DMS153 (cell line): ENCODE measurements at regions not wholly inside any gene's neighbourhood (a gene's known extent, or its start where the extent isn't known, plus 50 kb on each side); places are given as distances from the start of the nearest gene placed in this dataset.
"Not testable (repeated sequence)": the region's sequence is repeated elsewhere in the genome, so short reads cannot be mapped to it uniquely, and the experiment has no call there.

Experiments used
- DNase-seq: peaks from one replicate; lab custom pipeline; 2025; lab: John Stamatoyannopoulos, UW

DNA sequence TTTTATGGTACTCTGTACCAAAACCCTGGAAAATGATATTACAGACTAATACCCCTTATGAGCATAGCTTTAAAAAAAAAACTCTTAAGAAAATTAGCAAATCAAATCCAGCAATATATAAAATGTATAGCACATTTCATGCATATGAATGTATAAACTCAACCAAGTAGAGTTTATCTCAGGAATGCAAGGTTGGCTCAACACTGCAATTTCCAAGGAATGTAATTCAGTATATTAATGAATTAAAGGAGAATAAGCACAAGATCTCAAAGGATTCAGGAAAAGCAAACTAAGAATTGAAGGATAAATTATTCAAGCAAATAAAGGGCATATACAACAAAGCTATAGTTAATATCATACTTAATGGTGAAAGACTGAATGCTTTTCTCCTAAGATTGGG is 61.9 kb upstream of the RPL38 start:
- DNase-seq = no peak

DNA sequence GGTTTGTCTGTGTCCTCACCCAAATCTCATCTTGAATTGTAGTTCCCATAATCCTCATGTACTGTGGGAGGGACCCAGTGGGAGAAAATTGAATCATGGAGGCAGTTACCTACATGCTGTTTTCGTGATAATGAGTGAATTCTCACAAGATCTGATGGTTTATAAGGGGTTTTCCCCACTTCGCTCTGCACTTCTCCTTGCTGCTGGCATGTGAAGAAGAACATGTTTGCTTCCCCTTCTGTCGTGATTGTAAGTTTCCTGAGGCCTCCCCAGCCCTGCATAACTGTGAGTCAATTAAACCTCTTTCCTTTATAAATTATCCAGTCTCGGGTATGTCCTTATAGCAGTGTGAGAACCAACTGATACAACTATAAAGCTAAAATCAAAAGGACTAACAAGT is 60.2 kb upstream of the RPL38 start:
- DNase-seq = not testable (repeated sequence)

DNA sequence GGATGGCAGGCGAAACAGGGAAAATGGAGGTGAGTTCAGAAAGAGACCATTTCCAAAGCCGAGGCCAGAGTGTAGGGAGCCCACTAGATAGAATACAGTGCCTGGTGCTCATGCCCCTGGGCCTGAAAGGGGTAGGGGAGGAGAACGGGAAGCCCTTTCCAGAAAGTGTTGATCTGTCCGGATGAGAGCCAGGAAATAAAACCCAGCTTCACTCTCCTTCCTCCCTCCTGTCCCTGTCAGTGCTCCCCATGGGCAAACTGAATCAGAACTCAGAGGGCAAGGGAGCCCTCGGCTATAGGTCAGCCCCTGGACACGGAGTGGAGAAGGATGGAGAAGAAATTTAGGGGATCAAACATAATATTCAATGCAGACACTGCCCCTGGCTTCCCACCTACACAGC is 57.7 kb upstream of the RPL38 start:
- DNase-seq = no peak

DNA sequence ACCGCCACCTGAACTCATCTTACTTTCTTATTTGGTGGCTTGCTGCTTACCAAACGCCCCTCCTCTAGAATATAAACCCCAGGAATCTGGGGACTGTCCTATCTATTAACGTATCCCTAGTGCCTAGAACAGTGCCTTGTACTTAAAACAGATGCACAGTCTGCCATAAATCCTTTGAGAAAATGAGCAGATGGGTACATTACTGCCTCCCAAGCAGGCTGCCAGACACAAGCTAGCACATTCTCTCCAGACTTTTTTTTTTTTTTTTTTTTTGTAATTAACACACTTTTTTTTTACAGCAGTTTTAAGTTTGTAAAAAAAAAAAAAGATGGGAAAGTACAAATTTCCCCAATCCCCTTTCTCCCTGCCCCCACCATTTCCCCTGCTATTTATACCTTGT is 57.3 kb upstream of the RPL38 start:
- no peak for DNase-seq

DNA sequence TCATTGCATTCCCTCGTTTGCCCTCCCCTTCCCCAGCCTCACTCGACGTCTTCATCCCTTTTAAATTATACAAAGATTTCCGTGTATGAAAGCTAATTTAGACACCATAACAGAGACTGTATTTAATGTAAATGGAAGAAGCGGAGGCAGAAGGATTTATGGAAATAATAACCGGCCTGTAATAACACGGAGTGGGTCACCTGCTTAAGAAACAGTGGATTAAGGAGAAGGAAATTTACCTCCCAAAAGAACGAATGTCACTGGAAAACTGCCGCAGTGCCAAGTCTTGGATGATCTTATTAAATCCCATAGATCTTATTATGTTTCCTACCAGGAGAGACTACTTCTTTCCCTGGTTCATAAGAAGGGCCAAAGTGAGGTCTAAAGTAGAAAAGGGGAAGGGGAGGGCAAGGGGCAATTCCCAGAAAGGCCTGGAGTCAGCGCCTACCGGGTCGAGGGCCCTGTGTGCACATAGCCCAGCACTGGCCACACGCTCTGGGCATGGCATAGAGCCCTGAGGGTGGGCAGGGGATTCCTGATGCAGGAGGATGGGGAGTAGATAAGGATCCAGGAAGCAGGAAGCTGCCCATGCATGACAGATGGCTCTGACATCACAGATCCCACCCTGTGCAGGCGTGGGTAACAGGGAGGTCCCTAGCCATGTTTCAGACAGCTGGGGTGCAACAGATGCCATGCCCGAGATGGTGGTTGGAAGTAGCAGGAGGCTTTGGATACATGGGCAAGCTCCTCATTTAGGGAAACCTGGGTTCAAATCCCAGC is 56.2 kb upstream of the RPL38 start:
- DNase-seq = no peak

DNA sequence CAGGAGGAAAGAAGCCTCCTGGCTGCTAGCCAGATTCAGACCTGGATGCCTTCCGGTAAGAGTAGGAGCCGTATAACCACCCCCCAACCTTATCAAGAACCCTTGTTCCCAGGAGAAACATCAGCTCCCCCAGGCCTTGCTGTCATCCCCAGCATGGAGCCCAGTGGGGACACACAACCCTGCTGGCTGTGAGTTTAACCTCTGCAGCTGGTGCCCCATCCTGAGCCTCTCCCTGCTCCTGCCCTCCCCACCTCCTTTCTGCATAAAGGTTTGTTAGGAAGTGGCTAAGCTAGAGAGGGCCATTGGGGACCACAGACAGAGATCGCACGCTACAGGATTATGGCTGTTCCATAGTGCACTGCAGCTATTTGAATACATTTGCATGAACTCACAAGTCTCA is 55.5 kb upstream of the RPL38 start:
- DNase-seq = no peak

DNA sequence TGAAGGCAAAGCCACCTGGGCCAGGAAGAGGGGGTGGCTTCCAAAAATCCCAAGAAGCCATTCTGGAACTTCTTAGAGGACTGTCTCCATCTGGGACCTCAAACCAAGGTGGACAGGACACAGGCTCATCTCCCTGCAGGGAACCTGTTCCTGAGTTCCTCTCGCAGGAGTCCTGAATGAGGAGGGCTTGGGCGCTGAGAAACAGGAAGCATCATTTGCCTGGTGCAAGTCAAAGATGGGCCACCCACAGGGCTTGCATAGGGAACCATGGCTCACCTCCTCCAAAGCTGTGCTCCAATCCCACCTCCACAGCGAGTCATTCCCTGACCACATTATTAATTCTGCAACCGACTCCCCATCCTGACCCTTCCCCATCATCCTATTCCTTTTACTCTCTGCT is 55.0 kb upstream of the RPL38 start:
- DNase-seq = no peak

DNA sequence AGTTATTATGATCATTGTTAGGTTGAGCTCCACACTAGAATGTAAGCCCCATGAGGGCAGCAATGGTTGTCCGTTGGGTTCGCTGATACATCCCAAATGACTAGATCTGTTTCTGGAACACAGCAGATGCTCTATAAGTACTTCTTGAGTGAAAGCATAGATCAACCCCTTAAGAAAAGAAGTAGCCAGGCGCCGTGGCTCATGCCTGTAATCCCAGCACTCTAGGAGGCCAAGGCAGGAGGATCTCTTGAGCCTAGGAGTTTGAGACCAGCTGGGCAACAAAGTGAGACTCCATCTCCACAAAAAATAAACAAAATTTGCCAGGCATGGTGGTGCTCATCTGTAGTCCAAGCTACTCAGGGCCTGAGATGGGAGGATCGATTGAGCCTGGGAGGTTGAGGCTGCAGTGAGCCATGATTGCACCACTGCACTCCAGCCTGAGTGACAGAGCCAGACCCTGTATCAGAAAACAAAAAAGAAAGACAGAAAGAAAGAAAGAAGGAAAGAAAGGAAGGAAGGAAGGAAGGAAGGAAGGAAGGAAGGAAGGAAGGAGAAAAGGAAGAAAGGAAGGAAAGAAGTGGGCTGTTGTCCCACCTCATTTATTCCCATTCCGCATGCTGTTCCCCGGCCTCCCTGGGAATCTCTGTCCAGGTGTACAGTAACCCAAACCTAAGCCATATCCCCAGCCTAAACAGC is 54.4 kb upstream of the RPL38 start:
- no peak for DNase-seq

DNA sequence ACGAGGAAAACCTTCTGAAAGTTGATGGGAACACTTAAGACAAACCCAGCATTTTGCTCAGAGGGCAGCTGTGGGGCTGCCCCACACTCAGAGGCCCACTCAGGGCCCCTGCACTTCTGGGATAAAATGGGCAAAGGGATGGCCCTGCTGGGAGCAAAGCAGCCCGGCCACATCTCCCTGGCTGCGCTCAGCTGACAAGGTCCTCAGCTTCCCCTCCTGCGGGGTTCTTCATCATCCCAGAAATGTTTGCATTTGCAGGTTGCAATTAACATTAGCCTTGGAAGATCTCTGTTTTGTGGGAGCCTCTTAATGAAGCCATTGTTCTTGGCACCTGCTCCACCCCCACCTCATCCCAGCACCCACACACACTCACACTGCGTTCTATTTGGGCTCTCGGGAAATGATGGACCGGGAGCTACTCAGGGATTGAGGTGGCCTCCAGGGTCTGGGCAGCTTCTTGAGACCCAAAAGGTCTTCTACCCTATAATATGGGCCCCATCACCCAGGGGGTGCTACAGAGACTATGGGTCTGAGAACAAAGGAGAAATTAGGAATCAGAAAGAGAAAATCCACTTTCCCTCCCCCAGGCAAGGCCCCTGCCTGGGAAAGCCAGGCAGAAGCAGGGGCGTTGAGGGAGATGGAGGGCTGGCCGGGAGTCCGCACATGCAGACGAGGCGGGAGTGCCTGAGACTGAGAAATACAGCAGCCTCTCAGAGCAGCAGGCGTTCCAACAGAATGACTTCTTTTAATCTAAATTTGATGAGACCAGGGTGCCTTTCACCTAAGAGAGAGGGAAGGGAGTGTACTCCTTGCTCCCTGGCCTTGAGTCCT is 53.7 kb upstream of the RPL38 start:
- DNase-seq = no peak

DNA sequence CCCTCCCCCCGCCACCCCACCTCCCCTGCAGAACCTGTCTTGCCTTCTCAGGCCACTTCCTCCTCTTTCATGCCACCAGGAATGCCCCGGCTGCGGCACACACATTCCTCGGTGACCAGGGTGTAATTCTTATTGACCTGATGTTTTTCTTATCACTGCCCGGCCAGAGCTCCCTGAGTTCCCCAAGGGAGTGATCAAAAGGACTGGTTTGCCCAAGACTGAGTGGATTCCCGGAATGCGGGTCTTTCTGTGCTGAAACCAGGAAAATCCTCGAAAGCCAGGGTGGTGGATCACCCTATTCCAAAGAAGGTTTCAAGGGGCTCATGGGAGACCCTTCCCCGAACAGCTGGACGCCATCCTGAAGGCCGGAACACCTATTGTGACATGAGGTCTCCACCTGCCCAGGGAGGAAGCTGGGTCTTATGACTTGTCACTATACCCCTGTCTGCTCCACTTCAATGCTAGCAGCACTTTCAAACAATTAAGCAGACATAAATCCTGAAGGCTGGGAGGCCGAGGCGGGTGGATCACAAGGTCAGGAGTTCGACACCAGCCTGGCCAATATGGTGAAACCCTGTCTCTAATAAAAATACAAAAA is 53.0 kb upstream of the RPL38 start:
- DNase-seq = no peak

DNA sequence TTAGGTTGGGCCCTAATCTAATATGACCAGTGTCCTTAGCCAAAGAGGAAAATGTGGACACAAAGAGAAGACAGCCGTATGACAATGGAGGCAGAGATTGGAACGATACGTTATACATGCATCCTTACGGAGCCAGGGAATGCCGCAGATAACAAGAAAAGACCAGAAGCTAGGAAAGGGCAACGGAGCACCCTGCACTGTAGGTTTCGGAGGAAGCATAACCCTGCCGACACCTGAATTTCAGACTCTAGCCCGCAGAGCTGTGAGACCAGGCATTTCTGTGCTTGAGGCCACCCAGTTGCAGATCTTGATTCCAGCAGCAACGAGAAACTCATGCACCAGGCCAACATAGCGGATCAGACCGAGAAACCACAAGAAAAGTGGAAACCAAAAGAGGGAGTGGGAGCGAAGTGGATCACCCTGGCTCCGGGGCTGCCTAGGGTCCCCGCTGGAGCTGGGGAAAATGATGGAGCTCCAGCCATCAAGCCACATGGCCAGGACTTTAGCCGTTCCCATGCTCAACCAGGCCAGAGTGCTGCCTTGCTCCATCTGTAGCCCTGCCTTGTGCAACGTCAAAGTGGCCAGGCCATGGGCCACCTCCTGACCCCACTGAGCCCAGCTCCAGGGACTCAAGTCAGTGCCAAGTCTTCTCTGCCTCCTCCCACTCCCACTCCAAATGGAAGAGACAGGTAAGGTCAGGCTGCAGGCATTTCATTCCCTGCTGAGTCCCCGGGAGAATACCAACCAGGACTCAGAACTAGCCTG is 51.7 kb upstream of the RPL38 start:
- DNase-seq = no peak

DNA sequence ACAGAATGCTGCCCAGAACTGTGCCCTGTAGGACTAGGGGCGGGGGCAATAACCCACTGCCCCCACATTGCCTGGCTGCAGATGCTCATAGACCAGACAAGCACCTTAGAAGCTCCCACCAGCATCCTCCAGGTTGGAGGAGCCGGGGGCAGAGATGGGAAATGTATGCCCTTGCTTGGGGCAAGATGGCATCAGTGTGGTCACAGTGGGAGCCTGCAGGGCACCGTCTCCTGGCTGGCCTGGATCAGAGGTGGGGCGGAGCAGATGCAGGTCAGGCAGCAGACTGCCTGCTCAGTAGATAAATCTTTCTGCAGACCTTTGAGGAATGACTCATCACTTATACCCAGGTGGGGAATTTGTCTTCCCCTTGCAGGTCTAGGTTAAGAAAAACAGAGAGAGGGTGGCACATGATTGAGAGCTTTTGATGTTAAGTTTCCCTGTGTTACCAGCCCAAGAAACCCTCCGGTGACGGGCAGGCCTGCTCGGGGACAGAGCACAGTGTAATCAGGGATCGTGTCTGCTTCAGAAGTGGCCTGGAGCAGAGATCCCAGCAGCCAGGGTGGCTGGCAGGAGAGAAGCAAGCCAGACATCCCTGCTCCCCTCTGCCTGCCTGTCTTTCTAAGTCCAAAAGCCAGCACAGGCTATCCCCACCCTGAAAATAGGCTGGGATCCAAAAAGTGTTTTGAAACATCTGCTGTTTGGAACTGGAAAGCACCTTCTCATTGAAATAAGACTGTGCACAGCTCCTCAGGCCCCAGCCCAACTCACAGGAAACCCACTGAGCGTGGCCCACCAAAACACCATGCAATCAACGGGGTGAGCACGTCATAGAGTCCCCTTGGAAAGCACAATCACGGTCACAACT is 50.7 kb upstream of the RPL38 start:
- no peak for DNase-seq

DNA sequence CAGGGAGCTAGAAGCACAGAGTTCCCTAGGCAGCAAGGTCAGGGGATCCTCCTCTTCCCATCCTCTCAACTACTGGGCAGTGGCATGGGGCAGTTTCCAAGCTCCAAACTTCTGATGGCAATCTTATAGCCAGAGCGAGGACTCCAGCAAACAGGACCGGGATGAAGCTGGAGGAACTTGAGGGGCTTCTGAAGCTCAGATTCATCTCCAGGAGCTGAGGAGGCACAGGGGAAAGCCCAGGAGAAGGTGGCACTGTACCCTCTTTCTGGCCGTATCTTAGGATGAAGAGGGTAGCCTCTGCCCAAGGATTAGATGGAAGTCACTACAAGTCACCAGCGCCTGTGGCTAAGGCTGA is 50.0 kb upstream of the RPL38 start:
- DNase-seq = no peak
